Hippocampal formation (tissue), 2 donors: ENCODE measurements at regions not wholly inside any gene's neighbourhood (a gene's known extent, or its start where the extent isn't known, plus 50 kb on each side); places are given as distances from the start of the nearest gene placed in this dataset.

Experiments
- DNase-seq, 2 donors: peaks; one replicate each; lab custom pipeline; 2025; lab: John Stamatoyannopoulos, UW

- no peak for DNase-seq
Measured at GRCh38 chr7:125033506-125033905, 103.9 kb upstream of the POT1 start.

GRCh38 chr7:125032943-125033342 is 103.3 kb upstream of the POT1 start:
- no peak for DNase-seq

- no peak for DNase-seq
Measured at GRCh38 chr7:125030756-125031387, 101.2 kb upstream of the POT1 start.

GRCh38 chr7:125025620-125026019 is 96.0 kb upstream of the POT1 start:
- DNase-seq: no peak

GRCh38 chr7:125020801-125021200 is 91.2 kb upstream of the POT1 start:
- no peak for DNase-seq

- DNase-seq: no peak
Measured at GRCh38 chr7:125010540-125010939, 80.9 kb upstream of the POT1 start.

- DNase-seq: no peak
Measured at GRCh38 chr7:124996778-124997177, 67.2 kb upstream of the POT1 start.

GRCh38 chr7:124992851-124993562 is 63.4 kb upstream of the POT1 start:
- no peak for DNase-seq

GRCh38 chr7:124989911-124990310 is 60.3 kb upstream of the POT1 start:
- no peak for DNase-seq
